H1 (cell line): ENCODE measurements at regions not wholly inside any gene's neighbourhood (a gene's known extent, or its start where the extent isn't known, plus 50 kb on each side); places are given as distances from the start of the nearest gene placed in this dataset.

Experiments used
- CTCF ChIA-PET: fragments of 300-600 bp; sonication (Branson Sonifier 250); formaldehyde crosslinking; loops from one replicate; lab custom pipeline; 2021; ENCODE audit not compliant: partially characterized antibody; lab: Charles Lee
- POLR2A ChIA-PET: fragments of 300-600 bp; sonication (Branson Sonifier 250); formaldehyde crosslinking; loops from one replicate; lab custom pipeline; 2021; ENCODE audit warnings: inconsistent platforms; ENCODE audit not compliant: partially characterized antibody; lab: Charles Lee
- DNase-seq, 2 experiments: peaks; one replicate each; pipeline versions ENCODE4 v3.0.0 to v3.0.0-alpha.2; 2010 to 2022; ENCODE audit warnings: low spot score in 2 of 2, low read depth in 1 of 2, mixed read lengths in 1 of 2
- FAIRE-seq: peaks from 2 replicates; lab custom pipeline; 2011; peaks lifted over from hg19 to GRCh38; lab: Jason Lieb, UNC
- H2AFZ ChIP-seq: 2 replicates; pipeline ENCODE4 v1.8.1; 2012; ENCODE audit warnings: low read length, inconsistent platforms
- H2AK5ac ChIP-seq: 2 replicates; pipeline ENCODE4 v1.6.1; 2013; ENCODE audit warnings: low read depth, low read length
- H2BK120ac ChIP-seq: replicated peaks from 2 replicates; pipeline ENCODE3; 2013; ENCODE audit warnings: low read depth, low read length, inconsistent platforms
- H2BK12ac ChIP-seq: 2 replicates; pipeline ENCODE4 v1.6.1; 2013; ENCODE audit warnings: low read depth, low read length
- H2BK15ac ChIP-seq: 2 replicates; pipeline ENCODE4 v1.6.1; 2013; ENCODE audit warnings: low read length
- H2BK20ac ChIP-seq: 2 replicates; pipeline ENCODE4 v1.6.1; 2013; ENCODE audit warnings: low read length
- H2BK5ac ChIP-seq: 2 replicates; pipeline ENCODE4 v1.6.1; 2013; ENCODE audit warnings: low read depth, low read length
- H3K14ac ChIP-seq: 2 replicates; pipeline ENCODE4 v1.6.1; 2013; ENCODE audit warnings: inconsistent platforms; ENCODE audit not compliant: insufficient read length
- H3K18ac ChIP-seq: 2 replicates; pipeline ENCODE4 v1.6.1; 2013; ENCODE audit warnings: low read length; ENCODE audit errors: extremely low read depth
- H3K23ac ChIP-seq: 2 replicates; pipeline ENCODE4 v1.6.1; 2013; ENCODE audit warnings: inconsistent platforms; ENCODE audit not compliant: insufficient read length
- H3K23me2 ChIP-seq: 2 replicates; pipeline ENCODE4 v1.6.1; 2013; ENCODE audit warnings: low read depth, low read length
- H3K27ac ChIP-seq: 2 replicates; pipeline ENCODE4 v1.6.1; 2011; ENCODE audit warnings: low read depth, low read length, inconsistent platforms
- H3K27me3 ChIP-seq, 4 experiments: replicated peaks in 1 of 4; 1 replicate in 1 of 4; 2 replicates in 3 of 4; pipeline versions ENCODE4 v1.6.1 to v1.8.1; 2011 to 2013; ENCODE audit warnings: low read length in 3 of 4, mild to moderate bottlenecking in 3 of 4, inconsistent platforms in 2 of 4, mixed read lengths in 2 of 4, moderate library complexity in 1 of 4; ENCODE audit not compliant: control insufficient read depth in 3 of 4, insufficient read depth in 3 of 4; ENCODE audit errors: extremely low read depth in 1 of 4
- H3K36me3 ChIP-seq, 4 experiments: 2 replicates each; pipeline versions ENCODE4 v1.6.1 to v1.8.1; 2011 to 2013; ENCODE audit warnings: mild to moderate bottlenecking in 4 of 4, low read length in 3 of 4, moderate library complexity in 2 of 4, control low read depth in 1 of 4, inconsistent platforms in 1 of 4; ENCODE audit not compliant: insufficient read depth in 4 of 4, control insufficient read depth in 2 of 4
- H3K4ac ChIP-seq: replicated peaks from 2 replicates; pipeline ENCODE3; 2013; ENCODE audit warnings: low read length, low read depth, mixed read lengths, inconsistent platforms; ENCODE audit not compliant: insufficient read length
- H3K4me1 ChIP-seq, 4 experiments: replicated peaks in 1 of 4; 1 replicate in 1 of 4; 2 replicates in 3 of 4; pipeline versions ENCODE4 v1.6.1 to v1.8.1; 2011 to 2013; ENCODE audit warnings: low read length in 3 of 4, inconsistent platforms in 2 of 4, mixed read lengths in 1 of 4; ENCODE audit not compliant: insufficient read depth in 4 of 4, control insufficient read depth in 3 of 4
- H3K4me2 ChIP-seq, 2 experiments: 2 replicates each; pipeline versions ENCODE4 v1.6.1 to v1.8.1; 2011 to 2013; ENCODE audit warnings: low read depth in 2 of 2, low read length in 2 of 2, control low read depth in 1 of 2, inconsistent platforms in 1 of 2, mild to moderate bottlenecking in 1 of 2; ENCODE audit not compliant: insufficient read depth in 1 of 2
- H3K4me3 ChIP-seq, 4 experiments: fragments of 200-600, 300-600 bp in 1 of 4; sonication (generic), shearing (Covaris generic), sonication (Bioruptor Twin) in 1 of 4; 2 replicates each; pipeline versions ENCODE4 v1.5.1 to v1.8.1; 2011 to 2016; ENCODE audit warnings: low read length in 4 of 4, low read depth in 3 of 4, control low read depth in 2 of 4, inconsistent platforms in 2 of 4, mild to moderate bottlenecking in 2 of 4, mixed read lengths in 1 of 4, moderate library complexity in 1 of 4; ENCODE audit not compliant: insufficient read depth in 2 of 4; ENCODE audit errors: extremely low read depth in 1 of 4
- H3K56ac ChIP-seq: replicated peaks from 2 replicates; pipeline ENCODE3; 2013; ENCODE audit warnings: low read depth, mild to moderate bottlenecking, mixed read lengths, low read length, inconsistent platforms; ENCODE audit not compliant: insufficient read length
- H3K79me1 ChIP-seq: 2 replicates; pipeline ENCODE4 v1.6.1; 2013; ENCODE audit warnings: low read depth, low read length, control low read depth
- H3K79me2 ChIP-seq, 2 experiments: 2 replicates each; pipeline versions ENCODE4 v1.6.1 to v1.8.1; 2012 to 2013; ENCODE audit warnings: low read length in 2 of 2, mild to moderate bottlenecking in 2 of 2, inconsistent platforms in 1 of 2; ENCODE audit not compliant: insufficient read depth in 2 of 2, control insufficient read depth in 1 of 2
- H3K9ac ChIP-seq, 4 experiments: replicated peaks in 1 of 4; 1 replicate in 1 of 4; 2 replicates in 3 of 4; pipeline versions ENCODE4 v1.6.1 to v1.8.1; 2011 to 2013; ENCODE audit warnings: low read depth in 3 of 4, low read length in 3 of 4, control low read depth in 2 of 4, mild to moderate bottlenecking in 2 of 4, moderate library complexity in 2 of 4, inconsistent platforms in 1 of 4; ENCODE audit errors: extremely low read depth in 1 of 4
- H3K9me3 ChIP-seq, 2 experiments: 2 replicates each; pipeline versions ENCODE4 v1.6.1 to v1.8.1; 2012 to 2013; ENCODE audit warnings: mild to moderate bottlenecking in 2 of 2, moderate library complexity in 2 of 2, control low read depth in 1 of 2, inconsistent platforms in 1 of 2, low read depth in 1 of 2, low read length in 1 of 2, mixed read lengths in 1 of 2; ENCODE audit not compliant: insufficient read depth in 2 of 2
- H4K20me1 ChIP-seq, 2 experiments: replicated peaks in 1 of 2; 2 replicates each; pipeline versions ENCODE3 to v1.8.1; 2011 to 2013; ENCODE audit warnings: inconsistent platforms in 2 of 2, low read length in 2 of 2, mild to moderate bottlenecking in 1 of 2; ENCODE audit not compliant: insufficient read depth in 2 of 2, control insufficient read depth in 1 of 2
- H4K5ac ChIP-seq: 2 replicates; pipeline ENCODE4 v1.6.1; 2013; ENCODE audit warnings: low read length, low read depth, mixed read lengths, inconsistent platforms; ENCODE audit not compliant: insufficient read length
- H4K8ac ChIP-seq: 2 replicates; pipeline ENCODE4 v1.8.0; 2013; ENCODE audit warnings: mild to moderate bottlenecking, moderate library complexity, low read length, inconsistent platforms; ENCODE audit not compliant: insufficient read depth; ENCODE audit errors: extremely low read depth
- H4K91ac ChIP-seq: replicated peaks from 2 replicates; pipeline ENCODE3; 2013; ENCODE audit warnings: low read length, mixed read lengths, inconsistent platforms; ENCODE audit not compliant: insufficient read length
- PHF8 ChIP-seq: fragments of 200-600 bp; sonication (generic); conservative IDR thresholded peaks from 2 replicates; pipeline ENCODE4 v1.7.1; 2012; ENCODE audit warnings: low read depth, mild to moderate bottlenecking, inconsistent platforms, low read length, moderate library complexity
- WGBS, 2 experiments: shearing (Covaris generic) in 1 of 2; methylation state at CpG; one replicate each; pipeline versions ENCODE4 v1.1.6 to v1.1.7; 2013 to 2015; ENCODE audit warnings: low lambda C conversion rate in 2 of 2, mixed read lengths in 2 of 2, inconsistent platforms in 1 of 2, low coverage in 1 of 2, missing lambda C conversion rate in 1 of 2; ENCODE audit not compliant: insufficient replicate concordance in 2 of 2, insufficient coverage in 1 of 2, insufficient read length in 1 of 2; ENCODE audit errors: extremely low coverage in 1 of 2, missing lambda C conversion rate in 1 of 2; 5-methylcytosine and 5-hydroxymethylcytosine counted together

- Histone ChIP-seq H3K23ac (no peak overlapping the region), H3K36me3 (no peaks in the 10 kb centered on the region), H2BK5ac (no peak overlapping the region), H2AFZ (no peak overlapping the region), H3K18ac (no peak overlapping the region), H3K56ac (no peak overlapping the region), H3K27me3 (no peaks in the 10 kb centered on the region), H3K23me2 (no peaks in the 10 kb centered on the region), H4K5ac (no peak overlapping the region), H3K14ac (no peak overlapping the region), H4K8ac (no peak overlapping the region), H2BK120ac (no peak overlapping the region), H3K9ac (no peak overlapping the region), H3K27ac (no peak overlapping the region), H2BK15ac (no peak overlapping the region), H4K20me1 (no peaks in the 10 kb centered on the region), H3K9me3 (0 out of 4 replicates have a peak, but pooled peaks cover 0 to 4% of the 10 kb centered on the region in 2 experiments), H3K4me3 (no peak overlapping the region), H3K79me1 (no peaks in the 10 kb centered on the region), H2AK5ac (no peak overlapping the region), H3K4me1 (peaks cover 0 to 2% (median 0%) of the 10 kb centered on the region in 4 experiments; a peak in 1 of 7 replicates), H4K91ac (no peak overlapping the region), H3K4ac (no peak overlapping the region), H2BK20ac (no peak overlapping the region), H2BK12ac (no peak overlapping the region), H3K79me2 (no peaks in the 10 kb centered on the region), H3K4me2 (no peak overlapping the region)
- ChIA-PET POLR2A (no interaction called here), CTCF (interaction anchor here (0.7 to 1.9 kb wide), 2 partner anchors 11 to 786 kb away, joined by 3 to 4 read pairs; no protein-coding TSS in a partner anchor)
- no peak for DNase-seq
- WGBS, 2 experiments, result 100% methylated on average over 1 of the region's 1 CpG; no CpG with 5 or more reads in 1 of the 2 experiments
- no peak for FAIRE-seq
- TF ChIP-seq PHF8, result no peak
Measured at GRCh38 chr2:150937030-150937429, 324.6 kb downstream of the RBM43 start.
